SK-N-MC (cell line): ENCODE measurements at regions not wholly inside any gene's neighbourhood (a gene's known extent, or its start where the extent isn't known, plus 50 kb on each side); places are given as distances from the start of the nearest gene placed in this dataset.

Source experiments
- DNase-seq: peaks from one replicate; pipeline ENCODE4 v3.0.0-alpha.2; 2011; ENCODE audit warnings: low read depth, low spot score
- H3K27ac ChIP-seq: fragments of 200-600 bp; sonication (generic); 2 replicates; pipeline ENCODE4 v1.5.1; 2016; ENCODE audit warnings: mixed run types
- H3K36me3 ChIP-seq: fragments of 200-600 bp; sonication (generic); 2 replicates; pipeline ENCODE4 v1.6.1; 2017; ENCODE audit warnings: antibody characterized with exemption, low read length, mixed read lengths; ENCODE audit not compliant: insufficient read depth
- H3K4me3 ChIP-seq: fragments of 200-600 bp; sonication (generic); 2 replicates; pipeline ENCODE4 v1.5.1; 2016
- H3K9ac ChIP-seq: fragments of 200-600 bp; sonication (generic); 2 replicates; pipeline ENCODE4 v1.8.0; 2017; ENCODE audit warnings: mixed run types, mixed read lengths; ENCODE audit not compliant: insufficient read length
- H3K9me3 ChIP-seq: fragments of 200-600 bp; sonication (generic); 2 replicates; pipeline ENCODE4 v1.6.1; 2017; ENCODE audit warnings: low read depth, mild to moderate bottlenecking, antibody characterized with exemption, low read length, moderate library complexity, mixed read lengths
- EZH2 ChIP-seq: fragments of 200-600 bp; sonication (generic); IDR thresholded peaks from one replicate; pipeline ENCODE4 v1.6.1; 2017; ENCODE audit warnings: antibody characterized with exemption
- FOXP2 ChIP-seq: optimal IDR thresholded peaks from 2 replicates; pipeline ENCODE3; 2011; ENCODE audit warnings: mild to moderate bottlenecking, moderate library complexity; ENCODE audit not compliant: insufficient read depth; ENCODE audit errors: extremely low read length, control extremely low read depth
- POLR2AphosphoS5 ChIP-seq: IDR thresholded peaks from 2 replicates; pipeline ENCODE4 v1.6.1; 2012; ENCODE audit warnings: mild to moderate bottlenecking, low read depth, low read length, borderline replicate concordance

DNA sequence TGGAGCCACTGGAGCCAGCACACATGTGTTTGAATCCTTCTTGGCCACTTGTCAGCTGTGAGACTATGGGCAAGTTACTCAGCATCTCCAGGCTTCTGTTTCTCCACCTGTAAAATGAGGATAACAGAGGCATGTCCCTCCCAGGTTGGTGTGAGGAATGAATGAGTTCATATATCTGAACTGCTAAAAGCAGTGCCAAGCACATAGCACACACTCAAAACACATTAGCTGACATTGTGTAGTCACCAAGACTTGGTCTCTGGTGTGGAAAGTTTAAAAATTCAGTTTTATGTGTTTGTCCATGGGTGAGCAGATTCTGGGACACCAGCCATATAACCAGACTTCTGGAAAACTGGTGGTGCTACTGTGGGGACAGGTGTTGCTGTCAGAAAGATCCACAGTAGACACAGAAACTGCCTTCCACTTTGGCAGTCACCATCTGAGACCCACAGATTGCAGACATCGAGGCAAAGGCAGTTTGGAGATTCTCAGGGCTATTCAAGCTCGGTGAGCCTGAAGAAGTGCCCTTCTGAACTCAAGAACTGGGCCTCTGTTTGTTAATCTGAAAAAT lies 115.8 kb downstream of the MRPL14 start:
- Histone ChIP-seq H3K9ac (no peak overlapping the region), H3K27ac (no peak overlapping the region), H3K4me3 (no peak overlapping the region), H3K9me3 (no peaks in the 10 kb centered on the region), H3K36me3 (no peaks in the 10 kb centered on the region)
- TF ChIP-seq POLR2AphosphoS5: no peak
- TF ChIP-seq EZH2: no peak
- TF ChIP-seq FOXP2: no peak
- no peak for DNase-seq

DNA sequence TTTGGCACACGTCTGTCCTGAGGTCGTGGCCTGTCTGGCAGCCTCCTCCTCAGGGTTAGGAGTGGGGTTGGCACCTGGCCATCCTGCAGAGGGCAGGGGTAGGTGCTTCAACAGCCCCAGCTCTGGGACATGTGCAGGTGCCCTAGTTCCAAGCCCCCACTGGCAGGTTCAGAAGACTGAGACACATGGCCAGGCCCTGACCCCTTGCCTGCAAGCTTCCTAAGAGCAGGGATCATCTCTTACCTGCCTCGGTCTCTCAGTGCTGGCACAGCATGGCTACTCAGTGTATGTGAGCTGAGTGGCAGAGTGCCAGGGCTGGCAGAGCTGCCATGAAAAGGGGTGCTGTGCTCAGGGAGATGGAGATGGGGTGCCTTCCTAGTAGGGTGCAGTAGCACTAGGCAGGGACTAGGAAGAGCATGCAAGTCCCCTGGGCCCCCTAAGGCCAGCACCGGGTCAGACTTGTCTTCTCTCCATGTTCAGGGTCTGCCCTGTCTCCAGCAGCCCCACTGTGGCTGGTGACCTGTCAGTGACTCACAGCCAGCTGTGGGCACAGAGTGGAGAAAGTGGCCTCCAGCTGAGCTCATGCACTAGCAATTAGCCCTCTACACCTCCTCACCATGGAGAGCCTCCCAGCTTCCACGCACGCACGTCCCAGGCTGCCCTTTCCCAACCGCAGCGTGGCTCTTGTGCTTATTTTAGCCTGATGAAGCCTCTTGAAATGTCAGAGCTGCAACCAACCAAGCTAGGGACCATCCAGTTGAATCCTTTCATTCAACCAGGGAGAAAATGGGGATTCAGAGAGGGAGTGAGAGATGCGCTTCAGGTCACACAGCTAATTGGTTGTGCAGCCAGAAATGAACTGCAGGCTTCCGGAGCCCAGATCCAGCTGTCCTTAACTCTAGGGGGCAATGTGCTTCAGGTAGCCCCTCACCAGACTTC lies 116.6 kb downstream of the MRPL14 start:
- Histone ChIP-seq H3K27ac (no peak overlapping the region), H3K36me3 (no peaks in the 10 kb centered on the region), H3K9ac (no peak overlapping the region), H3K4me3 (no peak overlapping the region), H3K9me3 (no peaks in the 10 kb centered on the region)
- no peak for DNase-seq
- TF ChIP-seq FOXP2: no peak
- no peak for TF ChIP-seq EZH2
- no peak for TF ChIP-seq POLR2AphosphoS5

DNA sequence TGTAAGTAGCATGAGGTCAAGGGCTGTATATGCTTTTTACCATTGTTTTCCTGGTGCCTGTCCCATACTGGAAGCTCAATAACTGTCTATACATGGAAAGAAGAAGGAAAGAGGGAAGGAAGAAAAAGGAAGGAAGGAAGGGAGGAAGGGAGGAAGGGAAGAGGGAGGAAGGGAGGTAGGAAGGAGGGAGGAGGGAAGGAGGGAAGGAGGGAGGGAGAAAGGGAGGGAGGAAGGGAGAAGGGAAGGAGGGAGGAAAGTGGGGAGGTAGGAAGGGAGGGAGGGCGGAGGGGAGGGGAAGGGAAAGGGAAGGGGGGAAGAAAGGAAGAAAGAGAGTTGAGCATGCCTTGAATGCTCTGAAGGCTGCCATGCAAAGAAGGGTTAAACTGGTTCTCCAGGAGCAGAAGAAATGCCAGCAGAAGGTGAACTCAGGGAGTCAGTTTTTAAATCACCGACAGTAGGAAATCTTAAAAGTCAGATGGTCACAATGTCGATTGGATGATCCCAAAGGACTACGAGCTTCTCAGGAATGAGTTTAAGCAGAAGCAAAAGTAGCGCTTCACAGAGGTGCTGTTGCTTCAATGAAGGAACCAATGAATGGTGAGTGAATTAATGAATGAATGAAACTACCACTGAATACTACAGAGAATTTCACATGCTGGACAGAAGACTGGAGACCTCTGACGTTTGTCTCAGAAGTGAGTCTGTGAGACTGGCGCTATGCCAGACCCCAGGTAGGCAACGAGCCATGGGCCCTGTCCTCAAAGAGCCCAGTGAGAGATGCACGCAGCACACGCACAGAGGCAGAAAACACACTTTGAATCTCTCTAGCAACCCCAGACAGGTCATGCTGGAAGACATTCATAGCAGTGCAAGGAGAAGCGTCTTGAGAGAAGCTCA lies 117.6 kb downstream of the MRPL14 start:
- H3K4me3 ChIP-seq: no peak overlapping the region
- no peaks in the 10 kb centered on the region for H3K36me3 ChIP-seq
- DNase-seq: no peak
- no peak overlapping the region for H3K27ac ChIP-seq
- no peak overlapping the region for H3K9ac ChIP-seq
- TF ChIP-seq FOXP2: no peak
- TF ChIP-seq POLR2AphosphoS5: no peak
- no peak for TF ChIP-seq EZH2
- no peaks in the 10 kb centered on the region for H3K9me3 ChIP-seq

GRCh38 chr6:44008821-44009370 lies 118.4 kb downstream of the MRPL14 start:
- Histone ChIP-seq H3K9me3 (no peaks in the 10 kb centered on the region), H3K27ac (no peak overlapping the region), H3K9ac (no peak overlapping the region), H3K4me3 (no peak overlapping the region), H3K36me3 (no peaks in the 10 kb centered on the region)
- TF ChIP-seq EZH2 (no peak), FOXP2 (no peak), POLR2AphosphoS5 (no peak)
- DNase-seq: no peak

DNA sequence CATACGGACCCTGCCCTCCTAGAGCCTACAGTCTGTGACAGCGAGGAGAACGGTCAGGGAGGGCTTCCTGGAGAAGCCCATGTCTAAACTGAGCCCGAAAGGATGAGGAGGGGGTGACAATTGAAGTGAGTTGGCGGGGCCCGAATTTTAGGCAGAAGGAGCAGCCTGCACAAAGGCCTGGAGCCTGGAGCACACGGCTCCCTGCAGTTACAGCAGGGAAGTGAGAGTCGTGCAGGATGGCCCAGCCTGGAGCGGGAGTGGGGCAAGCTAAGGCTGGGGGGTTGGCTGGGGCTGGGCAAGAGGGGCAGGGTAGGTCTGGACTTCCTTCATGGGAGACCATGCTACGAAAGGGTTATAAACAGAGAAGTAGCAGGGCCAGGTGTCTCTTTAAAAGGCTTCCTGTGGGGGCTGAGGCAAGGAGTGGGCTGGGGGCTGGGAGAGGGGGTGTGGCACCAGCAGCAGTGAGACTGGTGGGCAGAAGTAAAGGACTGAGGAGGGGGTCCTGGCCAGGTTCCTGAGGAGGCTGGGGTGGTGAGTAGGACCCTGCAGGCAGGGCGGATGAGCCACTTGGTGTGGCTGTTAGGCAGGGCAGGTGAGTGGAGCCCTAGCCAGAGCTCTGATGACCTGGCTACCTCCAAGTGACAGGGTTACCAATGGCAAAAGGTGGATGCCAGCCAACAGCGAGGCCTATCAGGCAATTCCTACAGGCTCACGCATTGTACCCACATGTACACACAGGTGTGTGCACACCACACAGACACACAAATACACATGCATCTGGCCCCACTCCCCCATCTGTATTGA lies 119.2 kb downstream of the MRPL14 start:
- H3K27ac ChIP-seq: no peak overlapping the region
- no peak for DNase-seq
- TF ChIP-seq EZH2: no peak
- TF ChIP-seq POLR2AphosphoS5: no peak
- TF ChIP-seq FOXP2: no peak
- no peaks in the 10 kb centered on the region for H3K36me3 ChIP-seq
- no peaks in the 10 kb centered on the region for H3K9me3 ChIP-seq
- no peak overlapping the region for H3K4me3 ChIP-seq
- H3K9ac ChIP-seq: no peak overlapping the region

DNA sequence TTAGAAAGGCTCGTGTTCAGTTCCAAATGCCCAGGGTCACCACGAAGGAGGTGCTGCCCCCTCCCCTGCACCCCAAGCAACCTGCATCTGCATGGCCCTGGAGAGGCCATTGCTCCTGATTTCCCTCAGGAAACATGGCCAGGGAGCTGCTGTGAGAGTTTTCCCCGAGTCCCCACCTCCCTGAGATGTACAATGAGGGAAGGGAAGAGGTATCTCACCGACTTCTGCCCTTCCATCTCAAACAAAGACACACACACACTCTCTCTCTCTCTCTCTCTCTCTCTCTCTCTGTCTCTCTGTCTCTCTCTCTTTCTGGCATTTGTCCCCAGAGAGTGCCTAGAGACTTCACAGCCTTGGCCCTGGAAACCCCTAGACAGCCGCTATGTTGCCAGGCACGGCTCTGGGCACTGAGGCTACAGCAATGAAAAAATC lies 120.4 kb downstream of the MRPL14 start:
- no peak for DNase-seq
- Histone ChIP-seq H3K36me3 (no peaks in the 10 kb centered on the region), H3K9ac (no peak overlapping the region), H3K4me3 (no peak overlapping the region), H3K27ac (0 out of 2 replicates have a peak overlapping the region, but pooled peaks have one; percentile 38), H3K9me3 (no peaks in the 10 kb centered on the region)
- no peak for TF ChIP-seq EZH2
- no peak for TF ChIP-seq POLR2AphosphoS5
- TF ChIP-seq FOXP2: no peak

DNA sequence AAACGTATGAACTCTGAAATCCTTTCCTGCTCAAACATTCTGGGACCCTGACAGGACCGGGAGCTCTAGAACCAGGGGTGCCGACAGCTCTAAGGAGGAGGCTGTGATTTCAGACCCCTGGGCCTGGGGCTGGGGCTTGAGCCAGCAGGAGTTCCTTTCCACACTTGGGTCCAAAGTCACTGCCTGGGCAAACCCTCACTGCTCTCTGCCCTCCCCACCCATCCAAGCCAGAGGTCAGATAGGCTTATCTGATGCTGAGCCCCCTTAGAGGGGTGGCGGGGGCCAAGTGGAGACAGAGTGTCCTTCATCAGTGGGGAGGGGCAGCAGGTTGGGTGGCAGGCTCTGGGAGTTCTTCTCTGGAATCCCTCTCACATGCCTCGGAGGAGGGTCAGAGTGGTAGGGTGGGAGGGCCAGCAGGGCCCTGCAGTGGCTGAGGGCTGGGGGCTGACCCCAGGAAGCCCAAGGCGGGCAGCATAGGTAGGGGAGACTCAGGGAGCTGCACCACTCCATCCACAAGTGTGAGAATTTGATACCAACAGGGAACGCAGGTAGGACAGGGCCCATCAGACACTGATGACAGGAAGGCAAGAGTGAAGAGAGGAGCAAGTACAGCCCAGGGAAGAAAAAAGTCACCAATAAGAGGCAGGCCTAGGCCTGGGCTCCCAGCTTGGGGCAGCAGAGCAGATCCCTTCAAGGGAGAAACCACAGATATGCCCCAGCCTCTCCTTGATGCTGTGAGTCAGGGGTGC lies 121.0 kb downstream of the MRPL14 start:
- Histone ChIP-seq H3K9me3 (no peaks in the 10 kb centered on the region), H3K4me3 (no peak overlapping the region), H3K36me3 (no peaks in the 10 kb centered on the region), H3K27ac (no peak overlapping the region), H3K9ac (no peak overlapping the region)
- TF ChIP-seq POLR2AphosphoS5: no peak
- no peak for TF ChIP-seq FOXP2
- TF ChIP-seq EZH2: no peak
- no peak for DNase-seq

DNA sequence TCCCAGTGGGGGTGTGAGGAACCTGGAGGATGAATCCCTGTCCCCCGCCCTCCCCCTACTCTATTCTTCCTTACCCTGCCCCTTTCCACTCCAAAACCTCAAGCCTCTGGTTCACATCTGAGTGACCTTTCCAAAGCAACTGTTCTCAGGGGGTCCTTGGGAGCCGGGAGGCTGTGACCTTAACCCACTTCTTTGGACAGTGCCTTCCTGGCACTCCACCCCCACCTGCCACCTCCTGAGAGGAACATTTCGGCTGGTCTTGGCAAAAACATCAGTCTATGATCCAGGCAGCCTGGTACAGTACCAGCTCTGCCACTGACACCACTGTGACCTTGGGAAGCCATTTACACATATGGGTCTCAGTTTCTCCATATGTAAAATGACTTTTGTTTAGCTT lies 121.7 kb downstream of the MRPL14 start:
- TF ChIP-seq POLR2AphosphoS5 (no peak), EZH2 (no peak), FOXP2 (no peak)
- DNase-seq: no peak
- H3K27ac ChIP-seq: 0 out of 2 replicates have a peak overlapping the region, but pooled peaks have one; percentile 38
- no peaks in the 10 kb centered on the region for H3K9me3 ChIP-seq
- H3K36me3 ChIP-seq: no peaks in the 10 kb centered on the region
- H3K4me3 ChIP-seq: no peak overlapping the region
- H3K9ac ChIP-seq: no peak overlapping the region
